Liver (tissue), 8 donors: ENCODE measurements at regions not wholly inside any gene's neighbourhood (a gene's known extent, or its start where the extent isn't known, plus 50 kb on each side); places are given as distances from the start of the nearest gene placed in this dataset.

Experiments
- DNase-seq: peaks from one replicate; pipeline ENCODE4 v3.0.0-alpha.2; 2017; ENCODE audit warnings: low spot score
- H3K27ac ChIP-seq, 2 donors: one replicate each; pipeline ENCODE4 v1.7.0; 2013; ENCODE audit warnings: inconsistent platforms in 2 of 2, low read length in 2 of 2, control low read depth in 1 of 2, low read depth in 1 of 2, mild to moderate bottlenecking in 1 of 2
- H3K27me3 ChIP-seq, 4 donors: one replicate each; pipeline versions ENCODE4 v1.6.1 to v1.7.0; 2013; ENCODE audit warnings: low read length in 3 of 4, inconsistent platforms in 1 of 4, mild to moderate bottlenecking in 1 of 4, moderate library complexity in 1 of 4; ENCODE audit not compliant: control insufficient read depth in 4 of 4, insufficient read depth in 4 of 4
- H3K36me3 ChIP-seq, 4 donors: one replicate each; pipeline versions ENCODE4 v1.6.1 to v1.7.0; 2013; ENCODE audit warnings: low read length in 3 of 4, mild to moderate bottlenecking in 3 of 4, low read depth in 1 of 4, moderate library complexity in 1 of 4; ENCODE audit not compliant: control insufficient read depth in 4 of 4, insufficient read depth in 3 of 4
- H3K4me1 ChIP-seq, 4 donors: one replicate each; pipeline versions ENCODE4 v1.6.1 to v1.7.0; 2013; ENCODE audit warnings: low read length in 3 of 4, mild to moderate bottlenecking in 3 of 4, moderate library complexity in 1 of 4; ENCODE audit not compliant: control insufficient read depth in 4 of 4, insufficient read depth in 4 of 4
- H3K4me3 ChIP-seq, 3 donors: one replicate each; pipeline versions ENCODE4 v1.6.1 to v1.7.0; 2013; ENCODE audit warnings: low read length in 3 of 3, control low read depth in 1 of 3, low read depth in 1 of 3, mild to moderate bottlenecking in 1 of 3
- H3K9ac ChIP-seq, 2 donors: one replicate each; pipeline ENCODE4 v1.7.0; 2013; ENCODE audit warnings: low read length in 2 of 2, mild to moderate bottlenecking in 2 of 2, moderate library complexity in 2 of 2, control low read depth in 1 of 2, low read depth in 1 of 2
- H3K9me3 ChIP-seq, 4 donors: one replicate each; pipeline versions ENCODE4 v1.6.1 to v1.7.0; 2013; ENCODE audit warnings: low read length in 3 of 4; ENCODE audit not compliant: control insufficient read depth in 4 of 4
- ATF3 ChIP-seq: IDR thresholded peaks from 2 replicates; pipeline ENCODE4 v1.6.1; 2016; ENCODE audit warnings: antibody characterized with exemption
- CTCF ChIP-seq: fragments of 150-350 bp; IDR thresholded peaks from 2 replicates; pipeline ENCODE4 v1.5.1; 2017; ENCODE audit warnings: improper control_type of control experiment, low read depth, low read length; ENCODE audit not compliant: missing input control
- FOXA1 ChIP-seq: IDR thresholded peaks from 2 replicates; pipeline ENCODE4 v1.6.1; 2016; ENCODE audit warnings: antibody characterized with exemption
- FOXA2 ChIP-seq: IDR thresholded peaks from 2 replicates; pipeline ENCODE4 v1.6.1; 2016; ENCODE audit warnings: antibody characterized with exemption
- GABPA ChIP-seq, 2 donors: IDR thresholded peaks in 1 of 2; conservative IDR thresholded peaks in 1 of 2; 2 replicates each; pipeline ENCODE4 v1.6.1; 2016; ENCODE audit warnings: antibody characterized with exemption in 2 of 2, mild to moderate bottlenecking in 1 of 2, moderate library complexity in 1 of 2
- HNF4A ChIP-seq, 2 donors: conservative IDR thresholded peaks; 2 replicates each; pipeline ENCODE4 v1.6.1; 2016; ENCODE audit warnings: antibody characterized with exemption in 2 of 2, mild to moderate bottlenecking in 2 of 2
- HNF4G ChIP-seq: IDR thresholded peaks from 2 replicates; pipeline ENCODE4 v1.6.1; 2016; ENCODE audit warnings: antibody characterized with exemption
- JUND ChIP-seq, 2 donors: IDR thresholded peaks; 2 replicates each; pipeline ENCODE4 v1.6.1; 2016; ENCODE audit warnings: antibody characterized with exemption in 2 of 2
- MAX ChIP-seq: IDR thresholded peaks from 2 replicates; pipeline ENCODE4 v1.6.1; 2016; ENCODE audit warnings: antibody characterized with exemption
- NR2F2 ChIP-seq: IDR thresholded peaks from 2 replicates; pipeline ENCODE4 v1.6.1; 2016; ENCODE audit warnings: antibody characterized with exemption
- RAD21 ChIP-seq, 2 donors: IDR thresholded peaks; 2 replicates each; pipeline ENCODE4 v1.6.1; 2016; ENCODE audit warnings: antibody characterized with exemption in 2 of 2, mild to moderate bottlenecking in 2 of 2
- REST ChIP-seq: IDR thresholded peaks from 2 replicates; pipeline ENCODE4 v1.6.1; 2016; ENCODE audit warnings: antibody characterized with exemption, mild to moderate bottlenecking
- RXRA ChIP-seq, 2 donors: IDR thresholded peaks; 2 replicates each; pipeline ENCODE4 v1.6.1; 2017 to 2018; ENCODE audit warnings: antibody characterized with exemption in 2 of 2, mild to moderate bottlenecking in 1 of 2
- SP1 ChIP-seq: IDR thresholded peaks from 2 replicates; pipeline ENCODE4 v1.6.1; 2018; ENCODE audit warnings: antibody characterized with exemption, mild to moderate bottlenecking
- TAF1 ChIP-seq: conservative IDR thresholded peaks from 2 replicates; pipeline ENCODE4 v1.6.1; 2016; ENCODE audit warnings: antibody characterized with exemption, mild to moderate bottlenecking
- YY1 ChIP-seq: IDR thresholded peaks from 2 replicates; pipeline ENCODE4 v1.6.1; 2016; ENCODE audit warnings: antibody characterized with exemption, mild to moderate bottlenecking
- ZBTB33 ChIP-seq: IDR thresholded peaks from 2 replicates; pipeline ENCODE4 v1.6.1; 2016; ENCODE audit warnings: antibody characterized with exemption
- WGBS: extraction: QIAGEN DNeasy Blood & Tissue Kit; methylation state at CpG from one replicate; pipeline ENCODE4 v1.1.7; 2013; 5-methylcytosine and 5-hydroxymethylcytosine counted together
- donor health status: healthy.
- donor health status: healthy.
- donor health status: healthy.
- donor health status: healthy.
- donor health status: healthy.

GRCh38 chr1:191634801-191635508 is 523.3 kb upstream of the RGS18 start:
- Histone ChIP-seq H3K9ac (no peak overlapping the region), H3K9me3 (no peaks in the 10 kb centered on the region), H3K4me1 (no peaks in the 10 kb centered on the region), H3K36me3 (no peaks in the 10 kb centered on the region), H3K4me3 (no peak overlapping the region), H3K27ac (no peak overlapping the region), H3K27me3 (no peaks in the 10 kb centered on the region)
- 75% methylated on average over 3 of the region's 3 CpGs for WGBS
- DNase-seq = no peak
- no peak for TF ChIP-seq REST
- no peak for TF ChIP-seq FOXA1
- TF ChIP-seq RXRA (IDR thresholded peaks at IDR 0.05) = no peak
- no peak for TF ChIP-seq HNF4A (conservative IDR thresholded peaks at IDR 0.05)
- TF ChIP-seq ATF3 = no peak
- TF ChIP-seq SP1 = no peak
- no peak for TF ChIP-seq TAF1
- no peak for TF ChIP-seq MAX
- TF ChIP-seq RAD21 (IDR thresholded peaks at IDR 0.05) = no peak
- no peak for TF ChIP-seq YY1
- TF ChIP-seq ZBTB33 = no peak
- no peak for TF ChIP-seq FOXA2
- TF ChIP-seq NR2F2 = no peak
- no peak for TF ChIP-seq JUND (IDR thresholded peaks at IDR 0.05)
- no peak for TF ChIP-seq GABPA (IDR thresholded peaks at IDR 0.05 in 1 of 2, conservative IDR thresholded peaks at IDR 0.05 in 1 of 2)
- no peak for TF ChIP-seq CTCF

- H3K4me3 ChIP-seq = no peak overlapping the region
- no peak overlapping the region for H3K9ac ChIP-seq
- TF ChIP-seq HNF4A (conservative IDR thresholded peaks at IDR 0.05) (no peak), RXRA (IDR thresholded peaks at IDR 0.05) (no peak), ATF3 (no peak), HNF4G (no peak)
- no peak for DNase-seq
- H3K27me3 ChIP-seq = no peaks in the 10 kb centered on the region
- no peaks in the 10 kb centered on the region for H3K4me1 ChIP-seq
- H3K9me3 ChIP-seq = no peaks in the 10 kb centered on the region
- H3K27ac ChIP-seq = no peak overlapping the region
- no peaks in the 10 kb centered on the region for H3K36me3 ChIP-seq
Measured at GRCh38 chr1:191636345-191636744, 521.9 kb upstream of the RGS18 start.
